AG10803 (cell line): ENCODE measurements at regions not wholly inside any gene's neighbourhood (a gene's known extent, or its start where the extent isn't known, plus 50 kb on each side); places are given as distances from the start of the nearest gene placed in this dataset.

Experiments used
- DNase-seq: peaks from one replicate; pipeline ENCODE4 v3.0.0; 2010; ENCODE audit warnings: low read depth
- H3K4me3 ChIP-seq: 2 replicates; pipeline ENCODE4 v1.5.1; 2011; ENCODE audit warnings: mild to moderate bottlenecking, low read length, control low read depth
- TF ChIP-seq, protein P1 (sequence below): conservative IDR thresholded peaks from 2 replicates; pipeline ENCODE4 v1.5.1; 2011; ENCODE audit warnings: mild to moderate bottlenecking, low read length, control low read depth, inconsistent platforms

DNA sequence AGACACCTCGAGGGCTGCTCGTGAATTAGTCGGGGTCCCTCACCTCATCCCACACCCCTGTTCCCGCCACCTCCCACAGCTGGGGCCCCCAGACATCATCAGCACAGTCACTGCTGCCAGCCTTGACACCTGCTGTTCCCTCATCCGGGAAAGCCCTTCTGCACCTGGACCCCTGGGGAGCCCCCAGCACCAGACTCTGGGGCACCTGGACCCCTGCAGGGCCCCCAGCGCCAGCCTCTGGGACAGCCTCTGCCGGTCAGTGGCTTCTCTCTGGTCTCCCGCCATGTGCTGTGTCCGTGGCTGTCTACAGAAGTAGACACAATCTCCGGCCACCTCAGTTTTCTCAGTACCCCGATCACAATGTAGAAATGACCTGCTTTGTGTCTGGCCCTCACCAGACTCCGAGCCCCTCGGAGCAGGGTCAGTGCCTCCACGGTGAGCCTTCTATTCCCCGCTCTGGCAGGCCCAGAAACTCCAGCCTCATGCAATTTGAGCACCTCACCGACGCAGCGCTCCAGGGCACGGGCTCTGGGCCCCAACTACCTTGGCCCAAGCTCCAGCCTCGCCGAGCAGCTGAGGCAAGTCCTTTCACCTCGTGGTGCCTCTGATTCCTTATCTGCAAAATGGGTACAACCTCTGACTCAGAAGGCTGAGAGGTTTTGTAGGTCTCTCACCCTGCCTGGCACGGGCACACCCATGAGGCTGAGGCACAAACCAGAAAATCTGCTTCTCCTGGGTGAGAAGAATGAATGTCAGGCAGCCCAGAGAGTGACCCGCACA is 84.7 kb downstream of the RIPK4 start:
- no peak overlapping the region for H3K4me3 ChIP-seq
- DNase-seq = no peak
- TF ChIP-seq, protein P1, sequence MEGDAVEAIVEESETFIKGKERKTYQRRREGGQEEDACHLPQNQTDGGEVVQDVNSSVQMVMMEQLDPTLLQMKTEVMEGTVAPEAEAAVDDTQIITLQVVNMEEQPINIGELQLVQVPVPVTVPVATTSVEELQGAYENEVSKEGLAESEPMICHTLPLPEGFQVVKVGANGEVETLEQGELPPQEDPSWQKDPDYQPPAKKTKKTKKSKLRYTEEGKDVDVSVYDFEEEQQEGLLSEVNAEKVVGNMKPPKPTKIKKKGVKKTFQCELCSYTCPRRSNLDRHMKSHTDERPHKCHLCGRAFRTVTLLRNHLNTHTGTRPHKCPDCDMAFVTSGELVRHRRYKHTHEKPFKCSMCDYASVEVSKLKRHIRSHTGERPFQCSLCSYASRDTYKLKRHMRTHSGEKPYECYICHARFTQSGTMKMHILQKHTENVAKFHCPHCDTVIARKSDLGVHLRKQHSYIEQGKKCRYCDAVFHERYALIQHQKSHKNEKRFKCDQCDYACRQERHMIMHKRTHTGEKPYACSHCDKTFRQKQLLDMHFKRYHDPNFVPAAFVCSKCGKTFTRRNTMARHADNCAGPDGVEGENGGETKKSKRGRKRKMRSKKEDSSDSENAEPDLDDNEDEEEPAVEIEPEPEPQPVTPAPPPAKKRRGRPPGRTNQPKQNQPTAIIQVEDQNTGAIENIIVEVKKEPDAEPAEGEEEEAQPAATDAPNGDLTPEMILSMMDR = no peak

DNA sequence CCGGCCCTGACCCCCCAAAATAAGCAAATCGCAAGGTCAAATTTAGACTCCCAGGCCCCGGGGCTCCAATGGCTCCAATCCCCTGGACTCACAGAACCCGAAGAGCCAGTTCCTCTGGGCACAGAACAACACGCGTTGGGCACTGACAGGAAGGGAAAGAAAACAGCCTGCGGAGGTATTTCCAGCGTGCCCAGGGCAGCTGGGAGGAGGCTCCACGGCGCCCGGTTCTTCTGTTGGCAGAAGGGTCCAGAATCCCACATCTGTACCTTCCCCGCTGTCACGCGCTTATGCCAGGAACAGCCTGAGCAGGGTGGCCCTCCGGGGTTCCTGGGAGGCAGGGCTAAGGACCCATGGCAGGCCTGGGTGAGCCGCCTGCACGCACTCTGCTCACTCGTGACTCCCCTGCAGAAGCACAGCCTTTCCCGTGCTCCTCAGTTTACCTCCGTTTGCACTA is 85.5 kb downstream of the RIPK4 start:
- H3K4me3 ChIP-seq = no peak overlapping the region
- TF ChIP-seq, protein P1 = no peak
- DNase-seq = no peak

DNA sequence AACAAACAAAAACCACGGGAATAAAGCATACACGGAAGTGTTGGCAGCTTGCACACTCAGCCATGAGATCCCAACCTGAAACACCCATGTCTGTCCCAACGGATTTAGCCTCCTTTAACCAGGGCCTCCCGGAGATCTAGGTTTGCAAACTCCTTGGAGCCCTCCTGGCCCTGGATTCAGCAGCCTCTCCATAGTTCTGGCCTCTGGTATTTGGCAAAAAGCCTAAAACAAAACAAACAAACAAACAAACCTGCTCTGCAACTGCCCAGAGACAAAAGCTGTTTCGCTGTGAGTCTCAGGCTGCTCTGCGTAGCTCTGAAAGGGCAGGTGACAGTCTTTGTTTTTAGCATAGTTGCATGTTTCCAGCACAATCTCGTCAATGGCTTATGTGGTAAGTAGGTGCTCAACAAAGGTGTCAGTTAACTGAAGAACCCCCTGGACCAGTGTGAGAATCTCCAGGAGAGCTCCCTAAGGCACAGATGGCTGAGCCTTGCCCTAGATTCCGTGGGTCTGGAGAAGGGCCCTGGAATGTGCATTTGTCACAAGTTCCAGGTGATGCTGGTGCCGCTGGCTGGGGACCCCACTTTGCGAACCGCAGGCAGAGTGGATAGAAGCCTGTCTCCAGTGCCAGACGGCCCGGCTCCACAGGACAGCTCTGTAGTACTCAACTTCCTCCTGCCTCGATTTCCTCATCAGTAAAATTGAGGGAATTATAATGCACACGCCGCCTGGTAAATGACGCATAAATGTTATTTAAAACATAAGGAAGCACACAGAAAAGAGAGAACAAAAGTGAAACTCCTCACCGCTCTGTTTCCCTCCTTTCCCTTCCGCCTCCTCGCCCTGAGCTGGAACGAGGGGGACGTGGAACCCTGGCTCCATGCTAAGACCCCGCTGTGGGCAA is 86.2 kb downstream of the RIPK4 start:
- TF ChIP-seq, protein P1 = no peak
- H3K4me3 ChIP-seq = no peak overlapping the region
- DNase-seq = no peak

DNA sequence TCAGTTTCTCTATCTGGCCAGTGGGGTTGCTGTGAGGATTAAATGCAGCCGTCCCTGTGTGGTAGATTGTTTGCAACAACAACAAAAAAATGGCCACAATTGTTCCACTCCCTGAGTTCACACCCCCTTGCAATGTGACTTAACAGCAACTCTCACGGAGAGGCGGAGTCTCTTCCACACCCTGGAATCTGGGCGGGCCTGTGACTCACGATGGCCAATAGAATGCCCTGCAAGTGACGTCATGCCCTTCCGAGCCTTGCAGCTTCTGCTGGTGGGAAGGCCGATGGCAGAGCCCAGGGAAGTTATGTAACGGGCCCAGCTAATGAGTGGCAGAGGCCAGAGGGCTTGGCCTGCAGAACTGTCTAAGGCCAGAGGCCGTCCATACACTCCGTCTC is 87.9 kb downstream of the RIPK4 start:
- no peak overlapping the region for H3K4me3 ChIP-seq
- DNase-seq = peak; percentile 97
- TF ChIP-seq, protein P1 = no peak

DNA sequence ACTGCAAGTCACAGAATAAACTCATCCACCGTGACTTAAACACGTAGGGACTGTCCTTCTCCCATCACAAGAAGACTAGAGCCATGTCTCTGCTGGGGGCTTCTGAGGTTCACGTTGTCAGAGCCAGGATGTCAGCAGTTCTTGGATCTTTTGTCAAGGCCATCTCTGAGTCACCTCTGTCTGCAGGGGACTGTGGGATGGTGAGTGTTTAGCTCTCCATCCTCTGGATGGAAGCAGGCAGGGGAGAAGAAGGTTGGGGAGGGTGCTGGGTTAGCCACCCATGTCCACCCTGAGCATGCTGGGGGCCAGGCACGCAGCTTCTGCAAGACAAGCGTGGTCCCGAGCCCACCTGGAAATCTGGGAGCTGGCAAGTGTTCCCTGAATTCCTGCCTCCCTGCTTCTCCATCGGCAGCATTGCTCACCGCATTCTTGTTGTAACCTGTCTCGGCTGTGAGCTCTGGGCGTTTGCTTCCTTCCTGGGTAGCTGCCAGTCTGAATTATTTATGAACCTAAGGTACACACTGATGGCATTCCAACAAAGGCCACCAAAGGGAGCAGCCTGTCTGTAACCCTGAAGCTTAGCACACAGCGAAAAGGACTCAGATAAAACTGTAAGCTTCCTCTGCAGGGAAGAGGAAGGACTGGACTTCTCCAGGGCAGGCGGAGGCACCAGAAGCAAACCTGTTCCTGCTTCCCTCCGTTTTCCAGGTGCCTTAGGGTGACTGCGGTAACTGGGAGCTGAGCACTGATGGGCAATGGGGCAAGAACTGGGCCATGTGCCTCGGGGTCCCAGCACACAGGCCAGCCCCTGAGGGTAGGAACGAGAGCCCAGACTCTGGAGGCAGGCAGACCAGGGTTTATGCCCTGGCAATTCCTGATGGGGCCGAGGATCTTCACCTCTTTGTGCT is 88.6 kb downstream of the RIPK4 start:
- TF ChIP-seq, protein P1 = no peak
- H3K4me3 ChIP-seq = no peak overlapping the region
- DNase-seq = no peak

DNA sequence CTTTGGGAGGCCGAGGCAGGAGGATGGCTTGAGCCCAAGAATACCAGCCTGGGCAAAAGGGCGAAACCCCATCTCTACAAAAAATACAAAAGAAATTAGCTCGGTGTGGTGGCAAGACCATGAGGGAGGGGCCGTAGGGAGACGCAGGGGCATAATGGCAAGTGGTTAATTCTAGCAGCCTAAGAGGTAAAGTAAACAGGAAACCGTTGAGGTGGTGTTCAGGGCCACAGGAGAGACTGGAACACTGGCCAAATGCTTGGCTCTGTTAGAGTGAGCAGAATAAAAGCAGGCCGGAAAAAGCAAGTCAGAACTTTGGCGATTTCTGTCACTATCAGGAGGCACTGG is 89.2 kb downstream of the RIPK4 start:
- DNase-seq = no peak

More for the DNA sequence above, 89.2 kb downstream of the RIPK4 start:
- H3K4me3 ChIP-seq = no peak overlapping the region
- TF ChIP-seq, protein P1 = no peak
